Astrocyte of the cerebellum (primary cell): ENCODE measurements at regions not wholly inside any gene's neighbourhood (a gene's known extent, or its start where the extent isn't known, plus 50 kb on each side); places are given as distances from the start of the nearest gene placed in this dataset.
"Not testable (repeated sequence)": the region's sequence is repeated elsewhere in the genome, so short reads cannot be mapped to it uniquely, and the experiment has no call there.

Source experiments
- DNase-seq: peaks from one replicate; pipeline ENCODE4 v3.0.0-alpha.2; 2011; ENCODE audit warnings: low read depth
- H3K4me3 ChIP-seq: 2 replicates; pipeline ENCODE4 v1.5.1; 2011; ENCODE audit warnings: mild to moderate bottlenecking, low read depth, low read length, moderate library complexity
- CTCF ChIP-seq: IDR thresholded peaks from 2 replicates; pipeline ENCODE4 v1.5.1; 2012; ENCODE audit warnings: low read length, low read depth, moderate library complexity, mild to moderate bottlenecking; ENCODE audit errors: missing control alignments
- in situ Hi-C: cut with HindIII; loops from 2 replicates; pipeline ENCODE4 v1.10.0; 2017; ENCODE audit warnings: low sequenced_read_pairs

- in situ Hi-C loops, H3K4me3 ChIP-seq, DNase-seq: not testable (repeated sequence)
These were observed 69.1 kb downstream of the ZNF518B start for GRCh38 chr4:10388146-10388545.

GRCh38 chr4:10385994-10386394 lies 71.2 kb downstream of the ZNF518B start:
- no peak for DNase-seq
- in situ Hi-C loops, result no loop called here
- H3K4me3 ChIP-seq, result no peak overlapping the region
- no peak for TF ChIP-seq CTCF

- no peak for DNase-seq
- no peak overlapping the region for H3K4me3 ChIP-seq
- in situ Hi-C loops, result no loop called here
- TF ChIP-seq CTCF, result no peak
These were observed 72.3 kb downstream of the ZNF518B start for GRCh38 chr4:10384974-10385373.

- no peak for DNase-seq
- in situ Hi-C loops, result no loop called here
- TF ChIP-seq CTCF, result no peak
- H3K4me3 ChIP-seq, result no peak overlapping the region
These were observed 73.8 kb downstream of the ZNF518B start for GRCh38 chr4:10383417-10383816.

GRCh38 chr4:10382171-10382570 lies 75.1 kb downstream of the ZNF518B start:
- in situ Hi-C loops, DNase-seq, H3K4me3 ChIP-seq: not testable (repeated sequence)

GRCh38 chr4:10381146-10381545 lies 76.1 kb downstream of the ZNF518B start:
- in situ Hi-C loops, result no loop called here
- H3K4me3 ChIP-seq, result no peak overlapping the region
- no peak for TF ChIP-seq CTCF
- no peak for DNase-seq

GRCh38 chr4:10380735-10381134 lies 76.5 kb downstream of the ZNF518B start:
- no peak for DNase-seq
- no peak overlapping the region for H3K4me3 ChIP-seq
- no peak for TF ChIP-seq CTCF
- in situ Hi-C loops, result no loop called here

GRCh38 chr4:10371869-10372471 lies 85.3 kb downstream of the ZNF518B start:
- TF ChIP-seq CTCF, result no peak
- H3K4me3 ChIP-seq, result no peak overlapping the region
- in situ Hi-C loops, result no loop called here
- no peak for DNase-seq
